K562 (cell line): ENCODE measurements at regions not wholly inside any gene's neighbourhood (a gene's known extent, or its start where the extent isn't known, plus 50 kb on each side); places are given as distances from the start of the nearest gene placed in this dataset.

Experiments used
- ATF7 ChIP-seq: fragments of 450-650 bp; IDR thresholded peaks from 2 replicates; pipeline ENCODE4 v1.7.1; 2014; ENCODE audit warnings: mild to moderate bottlenecking, moderate library complexity
- PHF21A ChIP-seq: fragments of 450-650 bp; IDR thresholded peaks from 2 replicates; pipeline ENCODE4 v1.6.1; 2017; ENCODE audit warnings: low read depth, borderline replicate concordance
- ZNF696 ChIP-seq: fragments of 250-450 bp; sonication (Bioruptor Pico); conservative IDR thresholded peaks from 2 replicates; pipeline ENCODE4 v1.4.0; 2020; ENCODE audit warnings: mild to moderate bottlenecking, moderate library complexity

GRCh38 chrX:76987381-76987780 is 459.8 kb upstream of the FGF16 start:
- no peak for TF ChIP-seq PHF21A
- TF ChIP-seq ATF7: no peak
- TF ChIP-seq ZNF696 (CRISPR knock-in tag): no peak
